ENCODE measurements at regions not wholly inside any gene's neighbourhood (a gene's known extent, or its start where the extent isn't known, plus 50 kb on each side); places are given as distances from the start of the nearest gene placed in this dataset.

DNA sequence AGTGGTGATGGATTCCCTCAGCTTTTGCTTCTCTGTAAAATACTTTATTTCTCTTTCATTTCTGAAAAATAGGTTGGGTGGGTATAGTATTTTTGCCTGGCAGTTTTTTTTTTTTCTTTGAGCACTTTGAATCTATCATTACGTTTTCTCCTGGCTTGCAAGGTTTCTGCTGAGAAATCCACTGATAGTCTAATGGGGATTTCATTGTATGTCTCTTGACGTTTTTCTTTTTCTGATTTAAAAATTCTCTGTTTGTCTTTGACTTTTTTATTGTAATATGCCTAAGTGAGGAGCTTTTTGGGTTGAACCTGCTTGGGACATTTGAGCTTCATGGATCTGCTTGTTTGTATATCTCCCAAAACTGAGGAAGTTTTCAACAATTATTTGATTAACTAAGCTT, 606.0 kb downstream of the KCNH5 start:
- TF ChIP-seq, protein P1, sequence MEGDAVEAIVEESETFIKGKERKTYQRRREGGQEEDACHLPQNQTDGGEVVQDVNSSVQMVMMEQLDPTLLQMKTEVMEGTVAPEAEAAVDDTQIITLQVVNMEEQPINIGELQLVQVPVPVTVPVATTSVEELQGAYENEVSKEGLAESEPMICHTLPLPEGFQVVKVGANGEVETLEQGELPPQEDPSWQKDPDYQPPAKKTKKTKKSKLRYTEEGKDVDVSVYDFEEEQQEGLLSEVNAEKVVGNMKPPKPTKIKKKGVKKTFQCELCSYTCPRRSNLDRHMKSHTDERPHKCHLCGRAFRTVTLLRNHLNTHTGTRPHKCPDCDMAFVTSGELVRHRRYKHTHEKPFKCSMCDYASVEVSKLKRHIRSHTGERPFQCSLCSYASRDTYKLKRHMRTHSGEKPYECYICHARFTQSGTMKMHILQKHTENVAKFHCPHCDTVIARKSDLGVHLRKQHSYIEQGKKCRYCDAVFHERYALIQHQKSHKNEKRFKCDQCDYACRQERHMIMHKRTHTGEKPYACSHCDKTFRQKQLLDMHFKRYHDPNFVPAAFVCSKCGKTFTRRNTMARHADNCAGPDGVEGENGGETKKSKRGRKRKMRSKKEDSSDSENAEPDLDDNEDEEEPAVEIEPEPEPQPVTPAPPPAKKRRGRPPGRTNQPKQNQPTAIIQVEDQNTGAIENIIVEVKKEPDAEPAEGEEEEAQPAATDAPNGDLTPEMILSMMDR (IDR thresholded peaks at IDR 0.05) = no peak

GRCh38 chr14:62443796-62444195, 601.5 kb downstream of the KCNH5 start:
- TF ChIP-seq, protein P1 (IDR thresholded peaks at IDR 0.05) = no peak

- TF ChIP-seq, protein P1 (IDR thresholded peaks at IDR 0.05) = no peak
Observed at GRCh38 chr14:62445570-62445969, 599.7 kb downstream of the KCNH5 start.

- TF ChIP-seq, protein P1 (IDR thresholded peaks at IDR 0.05) = no peak
Observed at GRCh38 chr14:62451221-62451620, 594.0 kb downstream of the KCNH5 start.

- TF ChIP-seq, protein P1 (IDR thresholded peaks at IDR 0.05) = no peak
Observed at GRCh38 chr14:62453226-62453625, 592.0 kb downstream of the KCNH5 start.

DNA sequence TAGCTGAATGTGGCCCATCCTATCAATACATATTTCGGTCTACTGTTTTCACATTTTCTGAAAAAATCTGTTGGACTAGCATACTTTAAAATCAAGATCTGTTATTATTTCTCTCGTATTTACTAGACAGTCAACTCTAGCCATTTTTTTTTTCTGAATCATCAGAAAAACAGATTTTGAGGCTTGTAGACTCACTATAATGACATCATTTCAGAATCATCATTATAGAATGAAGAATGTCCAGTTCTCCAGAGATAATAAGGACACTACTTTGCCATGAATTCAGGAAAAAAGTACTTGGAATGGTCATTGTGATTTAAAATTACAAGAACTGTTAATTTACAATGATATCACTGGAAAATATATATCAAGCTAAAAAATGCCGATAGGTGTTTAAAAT, 589.8 kb downstream of the KCNH5 start:
- TF ChIP-seq, protein P1 (IDR thresholded peaks at IDR 0.05) = no peak

- TF ChIP-seq, protein P1 (IDR thresholded peaks at IDR 0.05) = no peak
Observed at GRCh38 chr14:62462988-62463387, 582.3 kb downstream of the KCNH5 start.

DNA sequence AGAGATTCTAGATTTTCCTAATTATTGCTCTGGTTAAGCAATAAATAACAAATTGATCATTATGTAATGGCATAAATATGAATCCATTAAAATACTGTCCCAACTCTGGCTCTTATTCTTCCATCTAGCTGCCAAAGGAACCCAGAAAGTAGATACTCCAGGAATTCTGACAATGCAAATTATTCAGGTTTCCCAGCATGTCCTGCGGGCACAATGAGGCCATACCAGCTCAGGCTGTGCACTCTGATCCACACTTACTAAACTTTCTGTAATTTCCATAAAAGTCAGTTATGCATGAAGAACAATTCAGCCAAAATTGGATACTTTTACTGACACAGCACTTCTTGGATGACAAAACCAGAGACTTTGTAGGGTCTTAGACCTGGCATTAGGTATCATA, 576.3 kb downstream of the KCNH5 start:
- TF ChIP-seq, protein P1 (IDR thresholded peaks at IDR 0.05) = no peak

All from LNCAP (cell line).